Dermis microvascular lymphatic vessel endothelial cell (primary cell): ENCODE measurements at regions not wholly inside any gene's neighbourhood (a gene's known extent, or its start where the extent isn't known, plus 50 kb on each side); places are given as distances from the start of the nearest gene placed in this dataset.
"Not testable (repeated sequence)": the region's sequence is repeated elsewhere in the genome, so short reads cannot be mapped to it uniquely, and the experiment has no call there.

Source experiments
- DNase-seq, 2 donors: peaks; one replicate each; pipeline versions ENCODE4 v3.0.0 to v3.0.0-alpha.2; 2010; ENCODE audit warnings: low read depth in 2 of 2

DNA sequence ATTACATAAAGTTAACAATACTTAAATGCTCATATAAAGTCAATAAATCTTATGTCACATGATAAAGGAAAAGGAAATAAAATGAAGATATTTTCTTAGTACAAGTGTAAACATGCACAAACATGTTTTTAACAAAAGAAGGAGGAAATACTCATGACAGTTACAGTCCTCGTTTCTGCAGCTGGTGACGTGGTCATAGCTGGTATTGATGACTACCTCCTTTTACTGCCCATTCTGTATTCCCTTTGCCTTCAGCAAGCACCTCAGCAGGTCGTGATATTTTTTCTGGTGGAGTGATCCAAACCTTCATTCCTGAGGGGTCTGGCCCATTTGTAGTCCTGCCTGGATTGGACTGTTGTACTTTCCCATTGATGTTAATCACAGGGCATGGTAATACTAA lies 797.5 kb upstream of the PCDH10 start:
- DNase-seq: not testable (repeated sequence)

DNA sequence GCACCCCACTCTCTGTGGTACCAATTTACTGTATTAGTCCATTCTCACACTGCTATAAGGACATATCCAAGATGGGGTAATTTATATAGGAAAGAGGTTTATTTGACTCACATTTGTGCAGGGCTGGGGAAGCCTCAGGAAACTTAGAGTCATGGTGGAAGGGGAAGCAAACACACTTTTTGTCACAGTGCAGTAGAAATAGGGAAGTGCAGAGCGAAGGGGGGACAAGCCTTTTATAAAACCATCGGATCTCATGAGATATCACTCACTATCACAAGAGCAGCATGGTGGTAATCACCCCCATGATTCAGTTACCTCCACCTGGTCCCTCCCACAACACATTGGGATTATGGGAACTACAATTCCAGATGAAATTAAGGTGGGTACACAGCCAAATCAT lies 766.9 kb upstream of the PCDH10 start:
- DNase-seq: no peak

DNA sequence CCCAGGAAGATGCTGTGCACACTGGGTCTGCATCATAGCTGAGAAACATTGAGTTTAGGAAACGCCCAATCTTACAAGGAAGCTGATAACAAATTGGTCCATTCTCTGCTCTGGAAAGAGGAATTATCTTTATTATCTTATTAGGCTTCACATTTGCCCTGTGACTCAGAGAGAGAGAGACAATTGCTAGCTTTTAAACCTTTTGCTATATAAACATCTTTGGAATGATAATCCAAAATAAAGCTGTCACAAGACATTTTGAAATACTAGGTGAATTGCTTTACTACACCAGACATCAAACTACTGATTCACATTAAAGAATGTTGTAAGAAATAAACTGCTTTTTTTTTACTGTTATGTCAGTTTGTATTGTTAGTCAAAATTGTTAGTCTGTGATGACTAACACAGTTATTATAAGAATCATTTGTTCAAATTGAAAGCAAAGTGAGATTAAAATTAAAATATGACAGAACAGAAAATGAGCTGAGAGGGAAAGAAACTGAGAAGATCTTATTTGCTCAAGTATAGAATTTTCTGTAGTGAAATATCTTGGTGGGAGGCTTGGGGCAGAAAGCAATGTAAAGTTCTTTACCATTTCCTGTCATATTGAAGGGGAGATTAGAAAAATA lies 765.4 kb upstream of the PCDH10 start:
- no peak for DNase-seq

DNA sequence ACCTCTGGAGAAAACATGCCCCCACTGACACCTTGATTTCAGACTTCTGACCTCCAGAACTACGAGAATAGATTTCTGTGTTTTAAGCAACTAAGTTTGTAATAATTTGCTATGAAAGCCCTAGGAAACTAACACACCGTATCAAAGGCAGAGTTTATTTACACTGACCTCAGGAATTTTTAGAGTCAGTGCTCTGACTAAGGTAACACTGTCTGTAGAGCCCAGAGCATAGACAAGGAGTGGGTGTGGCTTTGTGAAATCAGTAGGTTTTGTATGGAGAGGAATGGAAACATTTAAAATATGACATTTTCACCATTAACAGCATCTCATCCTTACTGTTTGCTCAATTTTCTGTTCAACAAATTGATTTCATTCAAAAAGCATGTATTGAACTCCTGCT lies 764.4 kb upstream of the PCDH10 start:
- DNase-seq: no peak

DNA sequence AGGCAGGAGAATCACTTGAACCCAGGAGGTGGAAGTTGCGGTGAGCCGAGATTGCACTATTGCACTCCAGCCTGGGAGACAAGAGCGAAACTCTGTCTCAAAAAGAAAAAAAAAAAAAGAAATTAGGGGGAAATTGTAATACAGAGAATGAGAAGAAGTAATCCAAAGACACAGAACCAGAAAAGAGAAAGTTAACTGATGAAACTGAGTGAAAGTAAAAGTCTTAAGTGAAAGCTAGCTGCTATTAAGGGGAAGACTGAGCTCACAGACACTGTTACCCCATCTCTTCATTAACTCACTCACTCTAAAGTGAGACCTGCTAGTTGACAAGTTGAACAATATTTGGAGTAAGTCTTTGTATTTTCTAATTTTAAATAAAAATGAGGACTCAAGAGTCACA lies 763.0 kb upstream of the PCDH10 start:
- DNase-seq: no peak

DNA sequence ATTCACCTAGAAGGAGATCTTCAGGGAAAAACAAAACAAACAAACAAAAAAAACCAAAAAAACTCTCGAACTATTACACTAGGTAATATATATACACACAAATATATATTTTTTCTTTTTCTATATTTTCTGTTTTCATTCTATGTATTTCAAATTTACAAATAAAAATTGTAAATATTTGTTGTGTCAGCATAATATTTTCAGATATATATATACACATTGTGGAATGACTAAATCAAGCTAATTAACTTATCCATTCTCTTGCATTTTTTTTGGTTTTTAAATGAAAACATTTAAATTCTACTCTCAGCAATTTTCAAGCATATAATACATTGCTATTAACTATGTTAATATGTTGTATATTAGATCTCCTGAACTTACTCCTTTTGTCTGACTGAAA lies 762.0 kb upstream of the PCDH10 start:
- no peak for DNase-seq

DNA sequence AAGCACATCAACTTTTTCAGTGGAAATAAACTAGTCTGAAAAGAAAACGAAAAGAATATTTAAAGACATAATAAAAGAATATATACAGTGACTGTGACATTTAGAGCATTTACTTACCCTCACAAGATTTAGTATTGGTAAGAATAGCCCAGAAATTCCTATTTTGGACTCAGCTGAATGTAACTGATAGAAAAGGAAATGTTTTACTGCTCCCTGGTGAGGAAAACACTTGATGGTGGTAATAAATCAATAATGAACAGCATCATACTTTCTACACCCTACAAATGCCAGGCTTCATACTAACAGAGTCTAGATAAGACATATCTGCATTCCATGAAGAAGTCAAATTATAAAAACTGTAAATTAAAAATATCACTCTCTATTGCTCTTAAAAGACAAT lies 753.5 kb upstream of the PCDH10 start:
- no peak for DNase-seq

DNA sequence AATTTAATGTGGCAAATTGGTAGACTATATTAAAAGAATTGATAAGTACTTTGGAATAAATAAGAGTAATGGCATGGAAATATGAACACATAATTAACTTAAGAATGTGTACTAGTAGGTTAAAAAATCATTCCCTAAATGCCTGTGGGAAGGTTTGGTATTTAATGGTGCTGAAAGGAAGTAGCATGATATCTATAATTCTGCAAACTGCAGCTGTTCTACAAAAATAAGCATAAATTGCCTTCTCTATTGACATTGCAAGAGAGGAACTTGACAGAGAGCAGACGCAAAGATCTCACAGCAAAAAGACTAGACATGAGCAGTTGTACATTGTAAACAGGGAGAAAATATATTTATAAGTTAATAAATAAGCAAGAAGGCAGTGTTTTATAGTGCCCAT lies 752.5 kb upstream of the PCDH10 start:
- DNase-seq: no peak

DNA sequence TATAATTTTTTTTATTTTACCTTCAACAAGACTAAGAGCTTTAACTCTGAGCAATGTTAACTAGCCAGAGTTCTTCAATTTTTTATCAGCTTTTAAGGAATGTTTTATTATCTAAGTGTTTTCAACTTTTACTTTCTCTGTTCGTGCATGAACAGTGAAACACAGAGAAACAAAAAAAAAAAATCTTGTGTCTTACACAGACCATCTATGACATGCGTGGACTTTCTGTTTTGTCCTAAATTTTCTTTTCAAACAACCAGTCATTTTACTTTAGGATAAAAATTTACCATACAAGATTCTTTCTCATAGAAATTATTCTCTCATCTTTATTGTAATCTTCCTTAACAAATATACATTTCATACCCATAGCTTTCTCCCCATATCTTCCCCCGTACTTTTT lies 731.9 kb upstream of the PCDH10 start:
- DNase-seq: no peak

DNA sequence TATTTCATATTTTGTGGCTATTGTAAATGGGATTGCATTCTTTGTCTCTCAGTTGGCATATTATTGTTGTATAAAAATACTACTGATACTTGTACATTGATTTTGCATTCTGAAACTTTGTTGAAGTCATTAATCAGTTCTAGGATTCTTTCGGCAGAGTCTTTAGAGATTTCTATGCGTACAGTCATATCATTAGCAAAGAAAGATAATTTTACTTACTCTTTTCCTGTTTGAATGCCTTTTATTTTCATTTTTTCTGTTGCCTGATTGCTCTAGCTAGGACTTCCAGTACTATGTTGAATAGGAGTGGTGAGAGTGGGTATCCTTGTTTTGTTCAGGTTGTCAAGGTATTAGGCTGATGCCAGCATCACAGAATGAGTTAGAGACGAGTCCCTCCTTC lies 722.0 kb upstream of the PCDH10 start:
- DNase-seq: no peak

DNA sequence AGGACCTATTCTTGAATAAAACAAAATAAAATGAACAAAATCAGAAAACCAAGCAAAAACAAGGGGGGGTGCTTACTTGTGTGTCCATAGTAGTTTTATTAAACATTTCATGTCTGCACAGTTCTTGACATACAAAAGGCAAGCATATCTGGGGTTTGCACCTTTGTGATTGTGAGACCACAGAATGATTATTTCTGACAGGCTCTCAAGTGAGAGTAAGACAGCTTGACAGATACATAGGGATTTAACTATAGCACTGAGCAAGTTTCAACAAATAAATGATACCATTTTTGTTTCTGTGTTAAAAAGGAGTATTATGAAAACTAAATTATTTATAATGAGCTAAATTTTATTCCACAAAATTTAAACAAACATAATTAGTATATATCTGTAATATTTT lies 712.0 kb upstream of the PCDH10 start:
- DNase-seq: no peak

DNA sequence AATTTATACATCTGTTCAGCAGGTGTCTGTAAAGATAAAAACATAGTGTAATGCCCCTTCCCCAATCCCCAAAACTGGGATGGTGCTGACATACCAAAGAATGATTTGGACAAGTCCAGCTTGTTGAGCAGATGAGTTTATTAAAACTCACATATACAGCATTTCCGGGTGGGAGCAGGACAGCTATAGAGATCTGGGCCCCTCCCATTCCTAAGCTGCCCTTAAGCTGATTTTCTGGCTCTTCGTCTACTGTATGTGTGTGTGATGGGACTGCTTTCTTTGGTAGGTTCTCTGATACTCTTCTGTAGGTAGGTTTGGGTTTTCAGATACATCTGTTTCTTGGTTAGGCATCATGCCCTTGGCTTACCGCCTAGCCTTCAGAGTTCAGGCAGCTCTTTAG lies 703.7 kb upstream of the PCDH10 start:
- no peak for DNase-seq

DNA sequence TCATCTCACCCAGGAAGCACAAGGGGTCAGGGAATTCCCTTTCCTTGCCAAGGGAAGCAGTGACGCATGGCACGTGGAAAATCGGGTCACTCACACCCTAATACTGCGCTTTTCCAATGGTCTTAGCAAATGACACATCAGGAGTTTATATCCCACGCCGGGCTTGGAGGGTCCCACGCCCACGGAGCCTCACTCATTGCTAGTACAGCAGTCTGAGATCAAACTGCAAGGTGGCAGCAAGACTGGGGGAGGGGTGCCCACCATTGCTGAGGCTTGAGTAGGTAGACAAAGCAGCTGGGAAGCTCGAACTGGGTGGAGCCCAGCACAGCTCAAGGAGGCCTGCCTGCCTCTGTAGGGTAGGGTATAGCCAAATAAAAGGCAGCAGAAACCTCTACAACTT lies 691.1 kb upstream of the PCDH10 start:
- DNase-seq: not testable (repeated sequence)

DNA sequence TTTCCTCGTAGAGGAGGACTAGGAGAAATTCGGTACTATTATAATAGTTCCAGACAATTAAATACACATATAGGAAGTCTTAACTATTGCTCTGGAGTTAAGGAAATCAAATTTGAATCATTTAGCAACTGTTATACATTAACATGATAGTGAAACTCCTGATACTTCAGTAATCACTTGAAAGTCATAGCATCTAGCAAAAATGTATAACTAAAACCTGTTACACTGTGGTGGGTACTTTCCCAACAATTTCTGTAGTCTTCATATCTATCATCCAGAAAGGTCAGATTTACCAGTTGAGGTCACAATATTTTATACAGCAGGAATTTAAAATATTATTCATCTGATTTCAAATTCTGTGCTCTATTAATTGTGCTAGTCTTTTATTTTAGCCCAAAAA lies 669.6 kb upstream of the PCDH10 start:
- DNase-seq: no peak

DNA sequence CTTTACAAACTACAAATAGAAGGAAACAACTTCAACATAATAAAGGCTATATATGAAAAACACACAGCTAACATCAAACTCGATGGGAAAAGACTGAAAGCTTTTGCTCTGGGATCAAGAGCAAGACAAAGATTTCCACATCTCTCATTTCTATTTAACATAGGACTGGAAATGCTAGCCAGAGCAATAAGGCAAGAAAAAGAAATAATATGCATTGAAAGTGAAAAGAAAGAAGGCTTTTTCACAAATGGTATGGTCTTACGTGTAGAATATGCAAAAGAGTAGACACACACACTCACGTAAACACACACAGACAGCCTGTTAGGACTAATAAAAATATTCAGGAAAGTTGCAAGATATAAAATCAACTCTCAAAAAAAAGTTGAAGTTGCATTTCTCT lies 660.5 kb upstream of the PCDH10 start:
- no peak for DNase-seq

DNA sequence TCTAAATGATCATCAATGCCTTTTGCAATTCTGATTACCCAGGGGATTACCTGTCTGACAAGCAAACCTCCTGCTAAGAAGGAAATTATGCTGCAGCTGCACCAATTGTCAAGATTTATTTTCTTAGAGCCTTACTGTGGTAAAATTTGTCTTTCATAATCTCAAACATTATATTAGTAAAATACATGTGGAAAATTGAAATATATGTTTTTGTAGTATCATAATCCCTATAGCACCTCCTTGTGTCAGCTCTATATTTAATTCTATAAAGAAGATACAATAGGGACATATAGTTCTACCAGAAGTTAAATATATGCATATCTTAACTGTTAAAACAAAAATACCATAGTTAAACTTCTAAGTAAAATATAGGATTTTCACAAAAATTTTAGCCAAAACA lies 655.6 kb upstream of the PCDH10 start:
- no peak for DNase-seq

DNA sequence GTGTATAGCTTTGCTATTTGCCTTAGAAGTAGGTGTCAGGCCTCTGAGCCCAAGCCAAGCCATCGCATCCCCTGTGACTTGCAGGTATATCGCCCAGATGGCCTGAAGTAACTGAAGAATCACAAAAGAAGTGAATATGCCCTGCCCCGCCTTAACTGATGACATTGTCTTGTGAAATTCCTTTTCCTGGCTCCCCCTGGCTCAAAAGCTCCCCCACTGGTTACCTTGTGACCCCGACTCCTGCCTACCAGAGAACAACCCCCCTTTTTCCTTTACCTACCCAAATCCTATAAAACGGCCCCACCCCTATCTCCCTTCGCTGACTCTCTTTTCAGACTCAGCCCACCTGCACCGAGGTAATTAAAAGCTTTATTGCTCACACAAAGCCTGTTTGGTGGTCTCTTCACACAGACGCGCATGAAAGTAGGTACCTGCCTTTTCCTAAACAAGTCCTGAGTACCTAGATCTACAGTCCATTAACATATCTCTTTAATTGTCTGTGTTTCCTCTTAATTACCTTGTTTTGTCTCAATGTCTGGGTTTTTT lies 653.8 kb upstream of the PCDH10 start:
- not testable (repeated sequence) for DNase-seq

DNA sequence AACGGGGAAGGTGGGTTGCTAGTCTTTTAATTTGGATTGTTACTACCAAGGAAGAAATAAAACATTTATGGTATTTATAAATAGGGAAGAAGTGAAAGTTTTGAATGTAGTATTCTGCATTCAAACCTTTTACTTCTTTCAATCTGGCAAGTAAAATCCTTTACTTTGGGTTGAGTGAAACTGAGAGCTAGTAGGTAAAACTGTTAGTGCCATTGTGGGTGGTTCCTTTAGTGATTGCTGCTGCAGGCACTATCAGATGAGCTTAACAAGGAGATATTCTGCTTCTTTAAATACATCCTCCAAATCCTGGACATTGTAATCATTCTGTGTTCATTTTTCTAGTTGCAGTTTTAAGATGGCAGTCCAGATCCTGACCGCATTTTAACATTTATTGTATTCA lies 650.9 kb upstream of the PCDH10 start:
- no peak for DNase-seq

DNA sequence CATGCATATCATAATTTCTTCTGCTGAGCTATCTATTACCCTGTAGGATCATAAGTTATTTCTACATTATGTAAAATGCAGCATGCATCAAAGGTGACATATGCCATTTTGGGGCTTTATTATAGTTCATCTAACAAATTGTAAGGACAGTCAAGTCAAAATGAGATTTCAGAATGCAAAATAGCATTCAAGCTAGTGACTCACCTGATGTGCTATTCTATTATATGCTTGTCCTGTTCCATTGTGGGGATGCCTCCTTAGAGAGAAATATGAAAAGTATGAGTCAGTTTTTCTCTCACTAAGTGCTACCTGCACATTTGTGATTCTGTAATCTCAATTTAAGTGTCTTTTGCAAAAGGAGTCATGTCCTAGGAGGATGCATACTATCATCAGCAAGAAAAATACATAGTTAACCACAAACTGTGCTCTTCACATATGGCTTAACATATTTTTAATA lies 647.0 kb upstream of the PCDH10 start:
- no peak for DNase-seq

DNA sequence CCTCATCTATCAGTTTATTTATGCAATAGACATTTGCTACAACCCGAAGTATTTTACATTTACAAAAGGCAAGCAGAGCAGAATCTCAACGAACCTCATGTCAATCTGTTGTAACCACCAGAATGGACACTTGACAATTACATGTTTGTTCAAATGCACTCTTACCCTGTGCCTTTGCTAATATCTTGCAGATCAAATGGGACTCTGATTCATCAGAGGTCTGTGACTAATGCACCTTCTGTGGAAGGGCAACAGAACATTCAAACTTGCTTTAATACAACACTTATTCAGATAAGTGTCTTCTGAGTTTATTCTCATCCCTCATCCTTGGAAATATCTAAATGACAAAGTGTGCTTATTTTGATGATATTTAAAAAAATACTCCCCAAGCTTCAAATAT lies 644.7 kb upstream of the PCDH10 start:
- no peak for DNase-seq

DNA sequence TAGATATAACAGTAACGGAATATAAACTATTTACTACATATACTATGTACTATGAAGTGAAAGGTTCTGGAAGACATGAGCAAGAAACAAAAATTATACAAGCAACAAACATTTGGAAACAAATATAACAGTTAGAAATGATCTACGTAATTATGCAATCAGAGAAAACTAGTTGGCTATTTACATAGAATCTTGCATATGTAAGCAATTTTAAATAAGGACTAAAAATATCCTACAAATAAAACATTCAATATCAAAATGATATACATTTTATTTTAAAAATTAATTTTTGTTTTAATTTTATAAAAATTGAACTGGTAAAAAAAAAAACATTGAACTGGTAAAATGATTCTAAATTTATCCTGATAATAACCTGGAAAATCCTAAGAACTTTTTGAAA lies 642.5 kb upstream of the PCDH10 start:
- no peak for DNase-seq

DNA sequence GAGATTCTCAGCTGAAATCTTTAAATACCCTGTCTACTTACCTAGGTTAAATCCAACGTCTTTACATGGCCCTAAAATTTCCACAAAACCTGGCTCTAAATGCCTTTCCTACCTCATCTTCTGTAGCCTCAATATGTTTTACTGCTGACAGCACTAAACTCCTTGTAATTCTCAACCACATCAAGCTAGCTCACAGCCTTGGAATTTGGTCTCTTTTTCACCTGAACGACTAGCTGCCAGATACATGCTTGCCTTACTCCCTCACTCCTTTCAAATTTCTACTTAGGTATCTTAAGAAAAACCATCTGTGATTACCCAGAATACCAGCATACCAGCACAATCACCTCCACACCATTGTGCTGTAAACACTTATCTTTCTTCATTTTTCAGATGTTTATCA lies 635.6 kb upstream of the PCDH10 start:
- no peak for DNase-seq

DNA sequence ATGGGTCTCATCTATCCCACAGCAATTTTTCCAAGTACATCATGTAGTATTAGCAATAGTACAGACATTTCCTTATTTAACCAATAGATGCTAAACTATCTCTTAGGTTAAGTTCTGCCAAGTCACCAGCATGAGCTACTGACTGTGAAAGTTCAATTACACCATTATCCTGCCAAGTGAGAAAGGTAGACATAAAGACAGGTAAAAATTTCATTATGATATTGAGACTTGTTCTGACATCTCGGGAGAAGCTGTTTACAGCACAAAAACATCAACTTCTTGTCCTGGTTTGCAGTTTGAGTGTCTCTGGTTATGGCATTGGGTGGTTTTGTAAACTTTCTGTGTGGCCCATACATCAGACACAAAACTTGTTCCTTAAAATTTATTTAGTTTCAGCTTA lies 622.4 kb upstream of the PCDH10 start:
- no peak for DNase-seq

DNA sequence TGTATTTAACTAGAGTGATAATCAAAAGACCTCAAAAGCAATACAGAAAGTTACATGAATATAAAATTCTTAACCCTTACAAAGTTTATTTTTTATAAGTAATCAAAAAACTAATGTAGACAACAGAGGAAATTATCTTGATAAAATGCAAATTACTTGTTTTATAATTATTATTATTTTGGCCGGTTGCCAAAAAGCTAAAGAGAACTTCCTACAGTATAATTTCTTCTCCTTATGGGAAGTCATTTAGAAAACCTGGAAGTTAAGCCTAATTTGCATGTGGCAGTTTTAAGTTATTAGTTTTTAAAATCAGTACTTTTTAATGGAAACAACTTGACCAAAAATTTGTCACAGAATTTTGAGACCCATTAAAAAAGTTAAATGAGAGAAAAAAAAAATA lies 621.3 kb upstream of the PCDH10 start:
- DNase-seq: no peak
